ENCODE measurements at regions not wholly inside any gene's neighbourhood (a gene's known extent, or its start where the extent isn't known, plus 50 kb on each side); places are given as distances from the start of the nearest gene placed in this dataset.

DNA sequence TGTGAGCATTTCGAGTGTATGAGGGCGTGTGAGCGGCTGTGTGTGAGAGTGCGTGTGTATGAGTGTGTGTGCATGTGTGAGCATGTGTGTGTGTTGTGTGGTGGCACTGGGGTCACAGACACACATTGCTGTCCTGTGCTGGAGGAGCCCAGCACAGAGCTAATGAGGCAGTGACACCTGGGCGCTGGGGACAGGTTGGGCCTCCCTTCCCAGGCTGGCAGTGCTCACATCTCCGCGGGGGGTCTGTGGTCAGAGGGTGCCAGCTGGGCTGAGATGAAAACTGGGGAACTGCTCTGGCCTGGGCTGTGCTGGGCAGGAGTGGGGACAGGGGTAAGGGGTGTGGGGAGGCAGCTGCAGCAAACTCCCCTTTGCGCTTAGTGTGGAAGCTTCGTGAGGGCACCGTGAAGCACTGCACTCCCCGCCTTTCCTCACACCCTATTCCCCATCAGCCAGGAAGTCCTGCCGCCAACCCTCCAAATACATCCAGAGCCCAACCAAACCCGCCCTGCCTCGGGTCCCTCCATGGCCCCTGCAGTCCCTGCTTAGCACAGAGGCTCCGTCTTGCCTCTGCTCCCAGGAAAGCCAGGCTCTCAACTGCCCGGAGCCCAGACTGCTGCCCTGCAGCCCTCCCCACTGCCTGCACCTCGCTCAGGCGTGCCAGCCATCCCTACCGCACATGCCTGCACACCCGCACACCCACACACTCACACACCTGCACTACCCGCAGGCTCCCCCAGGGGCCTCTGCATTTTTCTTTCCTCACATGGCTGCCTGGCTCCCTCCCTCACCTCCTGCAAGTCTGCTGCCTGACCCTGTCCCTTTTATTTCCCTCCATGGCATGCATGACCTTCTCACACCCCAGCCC lies 62.0 kb upstream of the THY1 start:
- H3K9me3 ChIP-seq (replicated peaks in 1 of 11) = no peaks in the 10 kb centered on the region
- no peaks in the 10 kb centered on the region for H3K27me3 ChIP-seq
- no peak overlapping the region for H3K27ac ChIP-seq
- peaks cover 0 to 26% (median 0%) of the 10 kb centered on the region in 11 experiments; a peak in 8 of 22 replicates for H4K20me1 ChIP-seq
- TF ChIP-seq Cebpa-rat (IDR thresholded peaks at IDR 0.05) = no peak
- no peak overlapping the region for H3K4me3 ChIP-seq
- H3K4me1 ChIP-seq = peaks cover 13 to 50% (median 34%) of the 10 kb centered on the region in 10 experiments
- no peak overlapping the region for H3K9ac ChIP-seq
- H3K36me3 ChIP-seq = no peaks in the 10 kb centered on the region
- peak overlapping the region in 8 of 11 experiments; percentile 26 to 69 (median 62); a peak in 14 of 22 replicates for H3K4me2 ChIP-seq

DNA sequence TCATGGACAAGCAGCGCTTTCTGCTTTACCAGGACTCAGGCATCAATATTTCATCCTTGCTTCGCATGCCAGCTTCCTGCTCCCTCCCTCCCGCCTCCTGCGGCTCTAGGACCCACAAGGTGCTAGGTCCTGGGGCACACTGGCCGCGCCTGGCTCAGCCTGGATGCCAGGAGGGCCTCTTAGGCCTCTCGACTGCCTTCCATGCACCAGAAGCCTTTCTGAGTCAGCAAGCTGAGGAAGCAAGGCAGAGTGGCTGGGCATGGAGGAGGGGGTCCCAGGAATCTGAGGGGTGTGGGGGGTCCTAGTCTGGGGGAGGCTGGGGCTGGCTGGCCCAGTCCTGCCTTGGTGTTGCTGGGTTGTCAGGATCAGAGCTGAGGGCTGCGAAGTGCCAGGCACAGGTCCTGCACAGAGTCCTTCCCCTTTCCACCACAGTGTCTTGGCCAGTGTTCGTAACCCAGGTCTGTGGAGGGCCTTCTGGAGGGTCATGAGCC lies 61.0 kb upstream of the THY1 start:
- Histone ChIP-seq H4K20me1 (peaks cover 0 to 26% (median 0%) of the 10 kb centered on the region in 11 experiments; a peak in 8 of 22 replicates), H3K4me1 (peaks cover 18 to 50% (median 36%) of the 10 kb centered on the region in 10 experiments), H3K36me3 (no peaks in the 10 kb centered on the region), H3K27ac (no peak overlapping the region), H3K9ac (no peak overlapping the region), H3K4me2 (no peak overlapping the region), H3K4me3 (no peak overlapping the region), H3K9me3 (replicated peaks in 1 of 11) (no peaks in the 10 kb centered on the region), H3K27me3 (no peaks in the 10 kb centered on the region)
- TF ChIP-seq Cebpa-rat (IDR thresholded peaks at IDR 0.05) = no peak

DNA sequence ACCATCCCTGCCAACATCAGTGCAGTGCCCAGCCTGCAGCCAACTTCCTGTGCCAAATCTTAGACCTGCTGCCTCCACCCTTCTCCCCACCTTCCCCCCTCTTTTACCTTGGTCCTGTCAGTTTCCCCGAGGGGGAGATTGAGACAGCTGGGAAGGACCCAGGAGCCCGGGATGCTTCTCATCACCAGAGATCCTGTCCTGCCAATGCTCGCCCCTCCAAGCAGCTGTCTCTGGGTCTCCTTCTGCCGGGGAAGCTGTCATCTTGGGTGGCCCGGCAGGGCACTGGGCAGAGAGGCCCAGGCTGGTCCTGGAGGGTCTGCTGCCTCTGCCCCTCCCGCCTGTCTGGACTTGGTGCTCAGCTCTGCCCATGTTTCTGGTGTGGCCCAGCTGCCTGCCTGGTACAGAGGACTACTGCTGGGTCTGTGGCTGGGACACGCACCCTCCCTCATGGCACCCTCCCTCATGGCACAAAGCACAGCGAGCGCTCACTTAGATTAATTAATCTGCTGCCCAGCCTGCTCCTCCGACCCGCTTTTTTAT lies 60.4 kb upstream of the THY1 start:
- H3K4me2 ChIP-seq = no peak overlapping the region
- no peak overlapping the region for H3K4me3 ChIP-seq
- TF ChIP-seq Cebpa-rat (IDR thresholded peaks at IDR 0.05) = no peak
- H3K9me3 ChIP-seq (replicated peaks in 1 of 11) = no peaks in the 10 kb centered on the region
- no peaks in the 10 kb centered on the region for H3K27me3 ChIP-seq
- H3K36me3 ChIP-seq = no peaks in the 10 kb centered on the region
- H3K27ac ChIP-seq = no peak overlapping the region
- peaks cover 18 to 54% (median 40%) of the 10 kb centered on the region in 10 experiments for H3K4me1 ChIP-seq
- peaks cover 0 to 26% (median 0%) of the 10 kb centered on the region in 11 experiments; a peak in 8 of 22 replicates for H4K20me1 ChIP-seq
- no peak overlapping the region for H3K9ac ChIP-seq

DNA sequence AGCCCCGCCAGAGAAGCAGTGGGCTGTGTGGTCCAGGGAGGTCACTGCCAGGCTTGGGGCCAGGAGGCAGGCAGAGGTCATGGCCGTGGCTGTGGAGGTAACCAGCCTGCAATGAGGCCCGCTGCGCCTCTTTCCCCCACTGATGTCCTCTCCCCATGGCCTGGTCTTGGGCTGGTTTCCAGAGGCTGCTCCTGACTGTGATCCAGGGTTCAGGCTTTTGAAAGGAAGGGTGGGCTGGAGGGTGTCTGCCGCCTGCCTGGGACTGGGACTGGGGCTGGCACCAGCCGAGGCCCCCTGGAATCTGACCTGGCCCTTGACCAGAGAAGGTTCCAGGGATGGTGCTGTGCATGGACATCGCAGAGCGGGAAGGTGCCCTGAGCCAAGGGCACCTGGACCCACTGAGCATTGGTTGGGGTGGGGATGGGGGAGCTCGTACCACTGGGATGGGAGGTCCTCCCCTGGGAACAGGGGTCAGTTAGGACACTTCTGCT lies 59.6 kb upstream of the THY1 start:
- H4K20me1 ChIP-seq = peaks cover 0 to 26% (median 0%) of the 10 kb centered on the region in 11 experiments; a peak in 8 of 22 replicates
- no peak overlapping the region for H3K4me2 ChIP-seq
- no peaks in the 10 kb centered on the region for H3K9me3 ChIP-seq (replicated peaks in 1 of 11)
- H3K4me3 ChIP-seq = no peak overlapping the region
- peaks cover 18 to 51% (median 40%) of the 10 kb centered on the region in 10 experiments for H3K4me1 ChIP-seq
- TF ChIP-seq Cebpa-rat (IDR thresholded peaks at IDR 0.05) = no peak
- no peaks in the 10 kb centered on the region for H3K27me3 ChIP-seq
- H3K9ac ChIP-seq = no peak overlapping the region
- H3K27ac ChIP-seq = no peak overlapping the region
- H3K36me3 ChIP-seq = no peaks in the 10 kb centered on the region

DNA sequence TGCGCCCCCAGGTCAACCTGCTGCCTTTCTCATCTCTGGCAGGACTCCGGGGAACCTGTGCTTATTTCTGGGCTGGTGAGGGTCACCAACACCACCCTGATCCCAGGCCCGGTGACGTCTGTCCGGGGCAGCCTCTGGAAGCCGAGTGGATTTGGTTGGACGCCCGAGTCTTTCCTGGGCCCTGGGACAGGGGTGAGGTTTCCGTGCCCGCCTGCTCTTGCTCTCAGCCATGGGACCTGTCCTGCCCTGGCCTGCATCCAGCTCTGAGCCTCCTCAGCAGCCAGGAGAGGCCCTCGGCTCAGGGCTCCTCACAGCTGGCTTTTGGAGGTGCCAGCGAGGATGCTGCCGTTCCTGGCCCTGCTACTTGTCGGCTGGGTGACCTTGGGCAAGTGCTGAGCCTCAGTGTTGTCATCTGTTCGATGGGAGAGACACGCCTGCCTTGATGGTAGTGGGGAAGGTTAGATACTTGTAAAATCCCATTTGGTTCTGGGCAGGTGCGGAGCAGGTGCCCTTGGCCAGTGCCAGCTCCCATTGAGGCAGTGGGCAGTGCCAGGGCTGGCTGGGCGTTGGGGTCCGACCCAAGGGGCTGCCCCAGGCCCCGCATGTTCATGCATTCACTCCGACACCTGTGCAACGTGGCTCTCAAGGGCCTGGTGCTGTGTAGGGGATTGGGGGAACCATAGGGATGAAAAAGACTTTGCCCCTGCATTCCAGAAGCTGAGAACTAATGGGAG lies 58.9 kb upstream of the THY1 start:
- Histone ChIP-seq H3K27ac (no peak overlapping the region), H3K9ac (peak overlapping the region in 1 of 11 experiments; percentile 26; a peak in 1 of 22 replicates), H3K27me3 (no peaks in the 10 kb centered on the region), H4K20me1 (peaks cover 0 to 26% (median 0%) of the 10 kb centered on the region in 11 experiments; a peak in 8 of 22 replicates), H3K4me2 (peak overlapping the region in 10 of 11 experiments; percentile 64 to 92 (median 88); a peak in 15 of 22 replicates), H3K4me1 (peaks cover 18 to 51% (median 40%) of the 10 kb centered on the region in 10 experiments), H3K4me3 (no peak overlapping the region), H3K36me3 (no peaks in the 10 kb centered on the region), H3K9me3 (replicated peaks in 1 of 11) (no peaks in the 10 kb centered on the region)
- TF ChIP-seq Cebpa-rat (IDR thresholded peaks at IDR 0.05) = no peak

DNA sequence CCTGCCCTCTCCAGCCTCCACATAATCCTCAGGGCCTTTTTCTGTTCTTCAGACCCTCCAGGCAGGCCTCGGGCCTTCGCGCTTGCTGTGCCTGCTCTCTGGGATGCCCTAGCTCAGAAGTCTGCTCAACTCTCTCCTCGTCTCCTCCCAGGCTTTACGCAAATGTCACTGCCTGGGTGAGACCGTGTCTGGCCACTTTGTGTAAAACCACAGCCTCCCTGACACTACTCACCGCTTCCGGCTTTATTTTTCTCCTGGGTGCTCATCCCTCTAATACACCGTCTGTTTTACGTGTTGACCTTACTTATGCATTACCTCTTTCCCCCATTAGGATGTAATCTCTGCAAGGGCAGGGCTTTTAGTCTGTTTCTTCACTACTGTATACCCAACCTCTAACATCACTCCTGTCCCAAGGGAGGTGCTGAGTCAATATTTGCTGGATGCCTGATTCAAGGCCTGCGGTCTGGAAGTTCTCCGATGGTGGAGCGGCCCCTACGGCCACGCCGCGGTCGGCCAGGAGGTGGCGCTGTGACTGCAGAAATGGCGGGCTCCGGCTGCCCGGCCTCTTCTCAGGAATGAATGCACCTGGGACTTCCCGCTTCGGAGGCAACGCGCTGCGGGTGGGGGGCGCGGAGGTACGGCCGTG lies 58.2 kb upstream of the THY1 start:
- Histone ChIP-seq H3K9ac (peak overlapping the region; percentile 40 to 74 (median 55); a peak in 20 of 22 replicates), H3K27me3 (no peaks in the 10 kb centered on the region), H3K4me3 (peak overlapping the region in 1 of 10 experiments; percentile 22; a peak in 1 of 20 replicates), H4K20me1 (peaks cover 0 to 26% (median 0%) of the 10 kb centered on the region in 11 experiments; a peak in 7 of 22 replicates), H3K4me1 (peaks cover 18 to 51% (median 40%) of the 10 kb centered on the region in 10 experiments), H3K9me3 (replicated peaks in 1 of 11) (no peaks in the 10 kb centered on the region), H3K27ac (peak overlapping the region in 10 of 11 experiments; percentile 22 to 79 (median 70); a peak in 20 of 22 replicates), H3K4me2 (peak overlapping the region; percentile 75 to 92 (median 90)), H3K36me3 (no peaks in the 10 kb centered on the region)
- TF ChIP-seq Cebpa-rat (IDR thresholded peaks at IDR 0.05) = peak in 5 of 11 experiments; percentile 36 to 94 (median 74); a peak in 7 of 22 replicates

DNA sequence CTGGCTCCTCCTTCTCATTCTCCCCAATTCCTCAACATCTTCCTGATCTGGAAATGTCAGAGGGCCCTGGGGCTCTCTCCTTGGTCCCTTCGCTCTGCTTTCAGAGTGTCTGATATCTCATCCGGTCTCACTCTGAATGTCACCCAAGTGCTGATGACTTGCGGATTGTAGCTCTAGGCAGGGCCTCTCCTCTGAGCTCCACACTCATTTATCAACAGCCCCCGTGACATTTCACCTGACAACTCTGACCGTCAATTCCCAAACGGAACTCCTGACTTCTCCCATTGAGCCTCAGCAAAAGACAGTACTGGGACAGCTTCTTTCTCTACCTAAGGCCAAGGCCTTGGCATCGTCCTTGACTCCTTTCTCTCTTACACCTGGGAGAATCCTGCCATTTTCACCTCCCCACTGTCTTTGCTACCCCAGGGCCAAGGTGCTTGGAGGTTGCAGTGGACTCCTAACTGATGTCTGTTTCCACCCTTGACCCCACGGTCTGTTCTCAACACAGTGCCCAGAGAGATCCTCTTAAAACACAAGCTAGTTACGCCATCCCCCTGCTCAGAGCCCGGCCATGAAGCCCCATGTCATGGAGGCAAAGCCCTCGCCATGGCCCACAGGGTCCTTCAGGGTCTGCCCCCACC lies 57.5 kb upstream of the THY1 start:
- Histone ChIP-seq H3K36me3 (no peaks in the 10 kb centered on the region), H3K27ac (peak overlapping the region in 10 of 11 experiments; percentile 22 to 79 (median 70); a peak in 20 of 22 replicates)

More for the DNA sequence above, 57.5 kb upstream of the THY1 start:
- H3K9me3 ChIP-seq (replicated peaks in 1 of 11) = no peaks in the 10 kb centered on the region
- H3K9ac ChIP-seq = peak overlapping the region; percentile 40 to 74 (median 55); a peak in 20 of 22 replicates
- peaks cover 0 to 26% (median 0%) of the 10 kb centered on the region in 11 experiments; a peak in 7 of 22 replicates for H4K20me1 ChIP-seq
- peak overlapping the region in 1 of 10 experiments; percentile 22; a peak in 1 of 20 replicates for H3K4me3 ChIP-seq
- H3K4me1 ChIP-seq = peaks cover 18 to 46% (median 38%) of the 10 kb centered on the region in 10 experiments
- no peak for TF ChIP-seq Cebpa-rat (IDR thresholded peaks at IDR 0.05)
- peak overlapping the region; percentile 75 to 92 (median 90) for H3K4me2 ChIP-seq
- no peaks in the 10 kb centered on the region for H3K27me3 ChIP-seq

Measured in BLaER1 treated with 17β-estradiol and CSF1 and Interleukin-3, amounts not matched to agents 10 nM and 100 nM (cell line).